Aorta (tissue), 5 donors: ENCODE measurements at regions not wholly inside any gene's neighbourhood (a gene's known extent, or its start where the extent isn't known, plus 50 kb on each side); places are given as distances from the start of the nearest gene placed in this dataset.
"Not testable (repeated sequence)": the region's sequence is repeated elsewhere in the genome, so short reads cannot be mapped to it uniquely, and the experiment has no call there.

ENCODE experiments used
- ATAC-seq: fragments of 200-7000 bp; cut with Tn5 transposase; one replicate; pipeline ENCODE4 v1.9.1; 2022; ENCODE audit warnings: moderate library complexity; ENCODE audit not compliant: low FRiP score
- DNase-seq, 2 donors: peaks; one replicate each; pipeline ENCODE4 v3.0.0-alpha.2; 2020
- H3K27ac ChIP-seq, 2 donors: one replicate each; pipeline ENCODE4 v1.5.1; 2013; ENCODE audit warnings: low read length in 2 of 2, mild to moderate bottlenecking in 2 of 2, moderate library complexity in 2 of 2, control low read depth in 1 of 2, inconsistent platforms in 1 of 2, low read depth in 1 of 2
- H3K27me3 ChIP-seq, 2 donors: one replicate each; pipeline ENCODE4 v1.6.1; 2013; ENCODE audit warnings: control low read depth in 1 of 2, low read length in 1 of 2, mild to moderate bottlenecking in 1 of 2, moderate library complexity in 1 of 2; ENCODE audit not compliant: insufficient read depth in 2 of 2, control insufficient read depth in 1 of 2
- H3K36me3 ChIP-seq, 2 donors: one replicate each; pipeline ENCODE4 v1.6.1; 2013; ENCODE audit warnings: control low read depth in 1 of 2, low read length in 1 of 2, mild to moderate bottlenecking in 1 of 2; ENCODE audit not compliant: insufficient read depth in 2 of 2, control insufficient read depth in 1 of 2
- H3K4me1 ChIP-seq, 2 donors: one replicate each; pipeline ENCODE4 v1.6.1; 2013; ENCODE audit warnings: low read length in 2 of 2, control low read depth in 1 of 2, mild to moderate bottlenecking in 1 of 2, moderate library complexity in 1 of 2; ENCODE audit not compliant: insufficient read depth in 2 of 2, control insufficient read depth in 1 of 2
- H3K4me3 ChIP-seq, 2 donors: one replicate each; pipeline ENCODE4 v1.5.1; 2013; ENCODE audit warnings: low read length in 2 of 2, control low read depth in 1 of 2, mild to moderate bottlenecking in 1 of 2
- H3K9me3 ChIP-seq: one replicate; pipeline ENCODE4 v1.6.1; 2013; ENCODE audit warnings: mild to moderate bottlenecking, low read length; ENCODE audit not compliant: control insufficient read depth
- WGBS, 2 donors: extraction: QIAGEN DNeasy Blood & Tissue Kit; methylation state at CpG; one replicate each; pipeline ENCODE4 v1.1.7; 2013; 5-methylcytosine and 5-hydroxymethylcytosine counted together
- intact Hi-C, 2 donors: fragments of 100-400 bp; cut with DNase I; formaldehyde crosslinking; loops; one replicate each; pipeline versions ENCODE4 v1.14.2 to v1.15.0; 2022
- donor health status: healthy with polysubstance abuse.
- donor health status: Bipolar disorder and iron deficiency.
- donor health status: DM: no; HTN: no; CAD: no.
- donor health status: DM: no; HTN: no; CAD: no.
- donor health status: DM: yes; HTN: yes; CAD: no.

DNA sequence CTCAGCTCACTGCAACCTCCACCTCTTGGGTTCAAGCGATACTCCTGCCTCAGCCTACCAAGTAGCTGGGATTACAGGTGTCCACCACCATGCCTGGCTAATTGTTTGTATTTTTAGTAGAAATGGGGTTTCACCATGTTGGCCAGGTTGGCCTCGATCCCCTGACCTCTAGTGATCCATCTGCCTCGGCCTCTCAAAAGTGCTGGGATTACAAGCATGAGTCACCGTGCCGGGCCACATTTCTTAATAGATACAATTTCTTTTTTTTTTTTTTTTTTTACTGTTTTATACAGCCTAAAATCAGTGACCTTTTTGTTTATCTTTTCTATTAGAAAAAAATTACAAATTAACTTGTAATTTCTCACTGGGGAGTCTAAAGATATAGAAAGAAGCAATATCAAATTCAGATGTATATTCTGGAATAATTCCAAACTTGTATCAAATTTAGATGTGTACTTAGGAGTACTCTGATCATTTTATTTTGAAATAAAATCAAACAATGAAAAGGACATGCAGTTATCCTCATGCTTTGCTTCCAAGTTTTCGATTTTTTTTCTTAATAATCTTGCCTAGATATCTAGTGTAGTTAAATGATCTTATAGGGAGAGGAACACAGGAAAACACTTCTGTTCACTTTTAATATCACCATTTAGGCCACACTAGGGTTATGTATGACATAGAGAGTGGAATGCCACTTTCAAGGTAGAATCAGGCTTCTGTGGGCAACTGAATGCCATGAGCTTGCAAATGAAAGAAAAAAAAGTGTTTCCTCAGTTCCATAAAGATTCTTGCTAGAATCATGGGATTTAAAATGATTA, 1089.3 kb downstream of the SUCLG1 start:
- Histone ChIP-seq H3K4me1 (no peaks in the 10 kb centered on the region), H3K27me3 (no peaks in the 10 kb centered on the region), H3K27ac (no peak overlapping the region), H3K4me3 (no peak overlapping the region), H3K36me3 (no peaks in the 10 kb centered on the region), H3K9me3 (no peaks in the 10 kb centered on the region)
- DNase-seq = no peak
- ATAC-seq = no peak
- WGBS, 2 donors = 87 to 90% methylated on average over 6 of the region's 6 CpGs
- intact Hi-C loops = no loop called here

DNA sequence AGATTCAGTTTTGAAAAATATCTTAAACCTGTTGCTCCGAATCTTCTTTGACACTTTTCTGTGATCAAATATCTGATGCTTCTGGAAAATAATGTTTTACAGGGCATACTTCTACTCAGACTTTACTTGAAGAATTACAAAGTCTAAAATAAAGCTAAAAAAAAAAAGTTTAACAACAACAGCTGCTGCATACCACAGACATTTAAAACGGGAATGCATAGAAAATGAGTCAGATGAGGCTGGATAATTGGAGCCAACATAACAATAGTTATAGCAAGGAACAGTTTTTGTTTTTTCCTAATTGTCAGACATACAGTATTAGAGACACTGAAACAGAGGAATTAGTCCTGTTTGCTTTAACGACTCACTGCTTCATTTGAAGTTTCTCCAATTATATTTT, 1090.2 kb downstream of the SUCLG1 start:
- no peak overlapping the region for H3K27ac ChIP-seq

DNA sequence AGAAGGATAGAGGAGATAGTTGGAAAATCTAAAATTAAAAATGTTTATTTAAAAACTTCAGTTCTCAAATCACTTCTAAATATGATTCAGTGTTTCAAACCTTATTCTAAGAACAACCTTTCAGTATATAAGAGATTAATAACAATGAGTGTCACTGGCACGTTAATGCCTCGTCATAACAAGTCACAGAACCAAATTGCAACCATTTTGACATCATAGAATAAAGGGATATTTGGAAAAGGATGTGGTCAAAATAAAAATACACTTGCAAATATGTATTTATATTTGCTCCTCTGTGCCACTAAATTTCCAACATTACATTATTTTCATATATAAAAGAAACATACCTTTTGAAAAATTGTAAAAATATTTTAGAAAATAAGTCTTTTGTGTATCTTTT, 1090.6 kb downstream of the SUCLG1 start:
- 77 to 78% methylated on average over 2 of the region's 2 CpGs for WGBS, 2 donors
- intact Hi-C loops = no loop called here
- DNase-seq (no peak), ATAC-seq (no peak)
- Histone ChIP-seq H3K4me1 (no peaks in the 10 kb centered on the region), H3K27me3 (no peaks in the 10 kb centered on the region), H3K36me3 (no peaks in the 10 kb centered on the region), H3K9me3 (no peaks in the 10 kb centered on the region), H3K4me3 (no peak overlapping the region), H3K27ac (no peak overlapping the region)

More for the DNA sequence above, 1090.2 kb downstream of the SUCLG1 start:
- no peaks in the 10 kb centered on the region for H3K4me1 ChIP-seq
- WGBS, 2 donors = 59 to 61% methylated on average over 3 of the region's 3 CpGs
- DNase-seq (no peak), ATAC-seq (no peak)
- H3K27me3 ChIP-seq = no peaks in the 10 kb centered on the region
- no peaks in the 10 kb centered on the region for H3K9me3 ChIP-seq
- intact Hi-C loops = no loop called here
- H3K4me3 ChIP-seq = no peak overlapping the region
- H3K36me3 ChIP-seq = no peaks in the 10 kb centered on the region

DNA sequence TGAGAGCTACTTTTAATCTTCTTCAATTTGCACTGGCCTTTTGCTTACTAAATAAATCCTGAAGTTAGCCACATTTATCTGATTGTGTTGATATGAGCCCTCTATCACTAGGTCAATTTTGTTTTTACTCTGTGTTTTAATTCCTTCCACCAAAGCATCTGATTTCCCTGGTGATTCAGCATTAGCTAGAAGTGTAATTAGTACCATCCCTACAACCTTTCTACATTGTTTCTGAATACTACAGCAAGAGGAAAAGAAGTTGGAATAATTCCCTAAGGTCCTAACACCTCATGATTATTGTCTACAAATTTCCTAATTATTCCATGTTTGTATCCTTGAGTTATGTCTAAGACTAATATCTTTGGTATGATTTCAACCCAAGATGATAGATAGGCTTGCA, 1093.6 kb downstream of the SUCLG1 start:
- H3K4me3 ChIP-seq = no peak overlapping the region
- peaks cover 0 to 1% of the 10 kb centered on the region in 2 donors for H3K27me3 ChIP-seq
- DNase-seq (no peak), ATAC-seq (no peak)
- no peaks in the 10 kb centered on the region for H3K4me1 ChIP-seq
- intact Hi-C loops = no loop called here
- H3K27ac ChIP-seq = no peak overlapping the region
- H3K36me3 ChIP-seq = no peaks in the 10 kb centered on the region
- H3K9me3 ChIP-seq = no peaks in the 10 kb centered on the region

DNA sequence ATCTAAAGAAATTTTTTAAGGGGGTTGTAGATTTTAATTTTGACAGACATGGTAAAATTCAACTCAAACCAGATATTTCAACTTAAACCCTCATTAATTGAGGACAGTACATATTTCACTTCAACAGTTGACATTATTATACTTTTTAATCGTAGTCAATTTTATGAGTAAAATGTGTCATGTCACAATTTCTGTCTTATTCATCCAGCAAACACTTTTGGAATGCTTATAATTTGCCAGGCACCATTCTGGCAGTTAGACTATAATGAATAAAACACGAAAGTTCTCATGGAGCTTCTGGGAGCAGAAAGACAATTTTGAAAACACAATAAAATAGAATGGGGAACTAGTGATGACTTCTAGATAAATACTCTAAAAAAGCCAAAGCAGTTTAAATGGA, 1094.8 kb downstream of the SUCLG1 start:
- no peak for ATAC-seq

DNA sequence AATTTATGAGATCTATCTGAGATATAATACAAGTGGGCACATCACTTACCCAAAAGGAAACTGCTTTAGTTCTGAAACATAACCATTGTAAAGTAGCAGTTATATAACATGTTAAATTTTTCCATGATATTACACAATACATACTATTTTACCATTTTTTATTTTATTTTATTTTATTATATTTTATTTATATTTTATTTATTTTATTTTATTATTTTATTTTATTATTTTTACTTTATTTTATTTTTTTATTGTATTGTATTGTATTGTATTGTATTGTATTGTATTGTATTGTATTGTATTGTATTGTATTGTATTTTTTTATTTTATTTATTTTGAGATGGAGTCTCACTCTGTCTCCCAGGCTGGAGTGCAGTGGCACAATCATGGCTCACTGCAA, 1095.9 kb downstream of the SUCLG1 start:
- H3K4me1 ChIP-seq, H3K9me3 ChIP-seq, DNase-seq, H3K27ac ChIP-seq, H3K4me3 ChIP-seq, intact Hi-C loops, H3K27me3 ChIP-seq, ATAC-seq, H3K36me3 ChIP-seq: not testable (repeated sequence)

More for the DNA sequence above, 1094.8 kb downstream of the SUCLG1 start:
- 4 to 14% methylated on average over 2 of the region's 2 CpGs for WGBS, 2 donors
- H3K36me3 ChIP-seq = no peaks in the 10 kb centered on the region
- H3K27ac ChIP-seq = no peak overlapping the region
- no peak overlapping the region for H3K4me3 ChIP-seq
- H3K27me3 ChIP-seq = peaks cover 0 to 1% of the 10 kb centered on the region in 2 donors
- DNase-seq = no peak
- intact Hi-C loops = no loop called here
- no peaks in the 10 kb centered on the region for H3K4me1 ChIP-seq
- no peaks in the 10 kb centered on the region for H3K9me3 ChIP-seq

DNA sequence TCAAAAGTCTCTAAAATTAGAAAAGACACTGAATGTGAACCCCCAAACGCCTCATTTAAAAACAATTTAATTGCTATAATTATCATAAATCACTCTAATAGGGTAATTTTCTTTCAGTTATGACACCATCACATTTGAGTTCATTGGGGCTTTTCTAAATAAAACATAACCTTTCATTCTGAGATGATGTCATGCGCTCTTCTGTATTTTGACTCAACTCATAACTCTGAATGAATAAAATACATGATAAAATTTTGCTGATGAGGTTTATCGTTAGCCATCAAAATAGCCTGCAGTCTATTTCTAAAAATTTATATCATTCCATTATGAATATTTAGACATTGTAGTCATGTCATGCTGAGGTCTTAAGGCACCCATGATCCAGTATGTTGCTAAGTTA, 1099.7 kb downstream of the SUCLG1 start:
- DNase-seq (no peak), ATAC-seq (no peak)
- Histone ChIP-seq H3K36me3 (no peaks in the 10 kb centered on the region), H3K27me3 (peaks cover 0 to 1% of the 10 kb centered on the region in 2 donors), H3K4me1 (no peaks in the 10 kb centered on the region), H3K9me3 (no peaks in the 10 kb centered on the region), H3K27ac (no peak overlapping the region), H3K4me3 (no peak overlapping the region)
- intact Hi-C loops = no loop called here
- WGBS, 2 donors = 78 to 81% methylated on average over 3 of the region's 3 CpGs

DNA sequence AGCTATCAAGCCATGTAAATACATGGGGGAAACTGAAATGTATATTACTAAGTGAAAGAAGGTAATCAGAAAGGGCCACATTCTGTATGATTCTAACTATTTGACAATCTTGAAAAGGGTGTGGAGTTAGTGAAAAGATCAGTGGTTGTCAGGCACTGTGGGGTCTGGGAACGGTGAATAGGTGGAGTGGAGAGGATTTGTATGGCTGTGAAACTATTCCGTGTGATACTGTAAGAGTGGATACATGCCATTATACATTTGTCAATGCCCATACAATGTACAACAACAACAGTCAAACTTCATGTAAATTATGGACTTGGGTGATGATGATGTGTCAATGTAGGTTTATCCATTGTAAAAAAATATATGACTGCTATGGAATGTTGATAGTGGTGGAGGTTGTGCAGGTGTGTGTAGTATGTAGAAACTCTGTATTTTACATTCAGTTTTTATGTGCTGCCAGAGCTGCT, 1116.2 kb downstream of the SUCLG1 start:
- no peak overlapping the region for H3K27ac ChIP-seq
- WGBS, 2 donors = 65 to 80% methylated on average over 2 of the region's 2 CpGs
- intact Hi-C loops = no loop called here
- no peak for ATAC-seq
- no peaks in the 10 kb centered on the region for H3K4me1 ChIP-seq
- no peak for DNase-seq
- no peaks in the 10 kb centered on the region for H3K36me3 ChIP-seq
- no peak overlapping the region for H3K4me3 ChIP-seq
- H3K27me3 ChIP-seq = no peaks in the 10 kb centered on the region
- H3K9me3 ChIP-seq = no peaks in the 10 kb centered on the region

DNA sequence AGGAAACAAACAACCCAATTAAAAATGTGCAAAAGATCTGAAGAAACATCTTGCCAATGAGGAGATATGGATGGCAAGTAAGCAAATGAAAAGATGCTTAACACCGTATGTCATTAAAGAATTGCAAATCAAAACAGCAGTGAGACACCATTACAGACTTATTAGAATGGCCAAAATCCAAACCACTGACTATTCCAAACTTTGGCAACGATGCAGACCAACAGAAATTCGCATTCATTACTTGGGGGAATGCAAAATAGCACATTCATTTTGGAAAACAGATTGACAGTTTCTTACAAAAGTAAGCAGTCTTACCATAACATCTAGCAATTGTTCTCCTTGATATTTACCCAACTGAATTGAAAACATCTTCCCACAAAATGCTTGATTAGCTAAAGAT, 1118.7 kb downstream of the SUCLG1 start:
- DNase-seq = no peak
- no peak for ATAC-seq
- no peak overlapping the region for H3K4me3 ChIP-seq
- H3K27ac ChIP-seq = no peak overlapping the region
- no peaks in the 10 kb centered on the region for H3K36me3 ChIP-seq
- H3K27me3 ChIP-seq = no peaks in the 10 kb centered on the region
- no peaks in the 10 kb centered on the region for H3K4me1 ChIP-seq
- no peaks in the 10 kb centered on the region for H3K9me3 ChIP-seq
- WGBS, 2 donors = 88 to 89% methylated on average over 3 of the region's 3 CpGs
- intact Hi-C loops = no loop called here
